Panc1 (cell line): ENCODE measurements at regions not wholly inside any gene's neighbourhood (a gene's known extent, or its start where the extent isn't known, plus 50 kb on each side); places are given as distances from the start of the nearest gene placed in this dataset.

Experiments used
- POLR2AphosphoS5 ChIP-seq: IDR thresholded peaks from 2 replicates; pipeline ENCODE4 v1.6.1; 2012; ENCODE audit warnings: mild to moderate bottlenecking, low read depth, low read length, moderate library complexity
- SIN3A ChIP-seq: IDR thresholded peaks from 2 replicates; pipeline ENCODE4 v1.6.1; 2012; ENCODE audit warnings: low read depth, mild to moderate bottlenecking, low read length, moderate library complexity, borderline replicate concordance; ENCODE audit not compliant: insufficient read depth
- TF ChIP-seq, protein P1 (sequence below): fragments of 450-650 bp; IDR thresholded peaks from 2 replicates; pipeline ENCODE4 v1.5.1; 2017; ENCODE audit warnings: mild to moderate bottlenecking
- TF ChIP-seq, protein P2 (sequence below), 2 experiments: IDR thresholded peaks; 2 replicates each; pipeline ENCODE4 v1.6.1; 2011 to 2012; ENCODE audit warnings: low read depth in 2 of 2, control low read depth in 1 of 2, low read length in 1 of 2, mild to moderate bottlenecking in 1 of 2, moderate library complexity in 1 of 2; ENCODE audit not compliant: insufficient read depth in 1 of 2

DNA sequence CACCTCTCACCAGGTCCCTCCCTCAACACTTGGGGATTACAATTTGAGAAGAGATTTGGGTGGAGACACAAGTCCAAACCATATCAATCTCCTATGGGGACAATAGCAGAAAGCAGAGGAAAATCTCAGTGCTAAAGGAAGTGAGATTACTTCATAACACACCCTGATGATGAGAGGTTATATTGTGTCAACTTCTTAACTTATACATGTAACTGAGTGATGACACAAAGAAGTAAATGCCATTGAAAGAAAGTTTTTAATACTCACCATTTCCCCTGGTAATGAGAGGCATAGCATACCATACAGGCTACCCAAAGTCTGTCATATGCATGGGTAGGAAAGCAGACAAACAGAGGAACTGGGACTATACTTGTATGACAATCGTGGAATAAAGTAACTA is 137.2 kb downstream of the MMUT start:
- TF ChIP-seq, protein P1, sequence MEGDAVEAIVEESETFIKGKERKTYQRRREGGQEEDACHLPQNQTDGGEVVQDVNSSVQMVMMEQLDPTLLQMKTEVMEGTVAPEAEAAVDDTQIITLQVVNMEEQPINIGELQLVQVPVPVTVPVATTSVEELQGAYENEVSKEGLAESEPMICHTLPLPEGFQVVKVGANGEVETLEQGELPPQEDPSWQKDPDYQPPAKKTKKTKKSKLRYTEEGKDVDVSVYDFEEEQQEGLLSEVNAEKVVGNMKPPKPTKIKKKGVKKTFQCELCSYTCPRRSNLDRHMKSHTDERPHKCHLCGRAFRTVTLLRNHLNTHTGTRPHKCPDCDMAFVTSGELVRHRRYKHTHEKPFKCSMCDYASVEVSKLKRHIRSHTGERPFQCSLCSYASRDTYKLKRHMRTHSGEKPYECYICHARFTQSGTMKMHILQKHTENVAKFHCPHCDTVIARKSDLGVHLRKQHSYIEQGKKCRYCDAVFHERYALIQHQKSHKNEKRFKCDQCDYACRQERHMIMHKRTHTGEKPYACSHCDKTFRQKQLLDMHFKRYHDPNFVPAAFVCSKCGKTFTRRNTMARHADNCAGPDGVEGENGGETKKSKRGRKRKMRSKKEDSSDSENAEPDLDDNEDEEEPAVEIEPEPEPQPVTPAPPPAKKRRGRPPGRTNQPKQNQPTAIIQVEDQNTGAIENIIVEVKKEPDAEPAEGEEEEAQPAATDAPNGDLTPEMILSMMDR = no peak
- TF ChIP-seq POLR2AphosphoS5 (no peak), SIN3A (no peak)
- TF ChIP-seq, protein P2, sequence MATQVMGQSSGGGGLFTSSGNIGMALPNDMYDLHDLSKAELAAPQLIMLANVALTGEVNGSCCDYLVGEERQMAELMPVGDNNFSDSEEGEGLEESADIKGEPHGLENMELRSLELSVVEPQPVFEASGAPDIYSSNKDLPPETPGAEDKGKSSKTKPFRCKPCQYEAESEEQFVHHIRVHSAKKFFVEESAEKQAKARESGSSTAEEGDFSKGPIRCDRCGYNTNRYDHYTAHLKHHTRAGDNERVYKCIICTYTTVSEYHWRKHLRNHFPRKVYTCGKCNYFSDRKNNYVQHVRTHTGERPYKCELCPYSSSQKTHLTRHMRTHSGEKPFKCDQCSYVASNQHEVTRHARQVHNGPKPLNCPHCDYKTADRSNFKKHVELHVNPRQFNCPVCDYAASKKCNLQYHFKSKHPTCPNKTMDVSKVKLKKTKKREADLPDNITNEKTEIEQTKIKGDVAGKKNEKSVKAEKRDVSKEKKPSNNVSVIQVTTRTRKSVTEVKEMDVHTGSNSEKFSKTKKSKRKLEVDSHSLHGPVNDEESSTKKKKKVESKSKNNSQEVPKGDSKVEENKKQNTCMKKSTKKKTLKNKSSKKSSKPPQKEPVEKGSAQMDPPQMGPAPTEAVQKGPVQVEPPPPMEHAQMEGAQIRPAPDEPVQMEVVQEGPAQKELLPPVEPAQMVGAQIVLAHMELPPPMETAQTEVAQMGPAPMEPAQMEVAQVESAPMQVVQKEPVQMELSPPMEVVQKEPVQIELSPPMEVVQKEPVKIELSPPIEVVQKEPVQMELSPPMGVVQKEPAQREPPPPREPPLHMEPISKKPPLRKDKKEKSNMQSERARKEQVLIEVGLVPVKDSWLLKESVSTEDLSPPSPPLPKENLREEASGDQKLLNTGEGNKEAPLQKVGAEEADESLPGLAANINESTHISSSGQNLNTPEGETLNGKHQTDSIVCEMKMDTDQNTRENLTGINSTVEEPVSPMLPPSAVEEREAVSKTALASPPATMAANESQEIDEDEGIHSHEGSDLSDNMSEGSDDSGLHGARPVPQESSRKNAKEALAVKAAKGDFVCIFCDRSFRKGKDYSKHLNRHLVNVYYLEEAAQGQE (IDR thresholded peaks at IDR 0.05; ENCODE audit: insufficient read depth in 1 of 2, low read depth in 2 of 2, low read length in 1 of 2) = no peak
